ENCODE measurements at regions not wholly inside any gene's neighbourhood (a gene's known extent, or its start where the extent isn't known, plus 50 kb on each side); places are given as distances from the start of the nearest gene placed in this dataset.

- DNase-seq = no peak
Measured at GRCh38 chr13:111911121-111911720, 155.7 kb upstream of the SOX1 start.

- DNase-seq = no peak
Measured at GRCh38 chr13:111911754-111912452, 155.0 kb upstream of the SOX1 start.

GRCh38 chr13:111912453-111912866 is 154.5 kb upstream of the SOX1 start:
- no peak for DNase-seq

- no peak for DNase-seq
Measured at GRCh38 chr13:111912991-111913760, 153.8 kb upstream of the SOX1 start.

GRCh38 chr13:111913761-111914140 is 153.2 kb upstream of the SOX1 start:
- DNase-seq = no peak

- no peak for DNase-seq
Measured at GRCh38 chr13:111914241-111915103, 152.5 kb upstream of the SOX1 start.

- no peak for DNase-seq
Measured at GRCh38 chr13:111915104-111915551, 151.8 kb upstream of the SOX1 start.

- no peak for DNase-seq
Measured at GRCh38 chr13:111916201-111916600, 150.7 kb upstream of the SOX1 start.

GRCh38 chr13:111917086-111917485 is 149.9 kb upstream of the SOX1 start:
- DNase-seq = no peak

GRCh38 chr13:111917901-111918300 is 149.0 kb upstream of the SOX1 start:
- DNase-seq = no peak

GRCh38 chr13:111919286-111919685 is 147.7 kb upstream of the SOX1 start:
- no peak for DNase-seq

GRCh38 chr13:111919849-111920248 is 147.1 kb upstream of the SOX1 start:
- no peak for DNase-seq

GRCh38 chr13:111920306-111920931 is 146.5 kb upstream of the SOX1 start:
- no peak for DNase-seq

- DNase-seq = no peak
Measured at GRCh38 chr13:111920932-111921705, 145.8 kb upstream of the SOX1 start.

- DNase-seq = no peak
Measured at GRCh38 chr13:111922086-111922485, 144.9 kb upstream of the SOX1 start.

- no peak for DNase-seq
Measured at GRCh38 chr13:111923439-111923838, 143.5 kb upstream of the SOX1 start.

GRCh38 chr13:111923991-111924677 is 142.8 kb upstream of the SOX1 start:
- DNase-seq = no peak

- DNase-seq = no peak
Measured at GRCh38 chr13:111924678-111925075, 142.3 kb upstream of the SOX1 start.

GRCh38 chr13:111925146-111925875 is 141.6 kb upstream of the SOX1 start:
- no peak for DNase-seq

- no peak for DNase-seq
Measured at GRCh38 chr13:111926501-111927180, 140.3 kb upstream of the SOX1 start.

Measured in midbrain (tissue), 1 donor.